ENCODE measurements at regions not wholly inside any gene's neighbourhood (a gene's known extent, or its start where the extent isn't known, plus 50 kb on each side); places are given as distances from the start of the nearest gene placed in this dataset.

DNA sequence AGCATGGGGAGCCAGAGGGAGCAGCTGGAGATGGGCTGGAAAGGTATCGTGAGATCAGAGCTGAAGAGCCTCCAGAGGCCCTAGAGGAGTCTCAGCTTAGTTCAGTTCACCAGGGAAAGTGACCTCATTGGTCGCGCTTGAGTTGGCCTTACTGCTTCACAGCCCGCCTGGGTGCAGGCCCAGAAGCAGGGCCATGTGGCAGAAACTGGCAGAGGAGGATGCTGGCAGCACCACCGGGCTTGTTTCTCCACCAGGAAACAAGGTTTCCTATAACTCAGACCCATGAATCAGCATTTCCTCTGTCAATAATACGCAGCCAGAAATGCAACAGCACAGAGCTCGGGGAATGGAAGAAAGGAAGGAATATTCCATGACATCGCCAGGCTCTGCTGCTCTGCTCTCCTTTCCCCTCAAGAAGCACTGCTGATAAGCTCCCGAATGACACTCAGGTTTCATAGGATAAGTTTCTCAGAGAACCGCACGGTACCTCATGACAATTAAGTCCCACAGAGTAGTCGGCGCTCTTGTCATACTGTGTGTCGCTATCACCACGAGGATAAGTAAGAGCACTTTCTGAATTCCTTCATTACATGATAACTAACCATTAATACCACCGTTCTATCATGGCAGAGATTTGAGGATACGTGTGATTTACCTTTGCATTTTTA lies 147.1 kb upstream of the LPP start:
- TF ChIP-seq CTCF (IDR thresholded peaks at IDR 0.05) = no peak
- TF ChIP-seq POLR2A (IDR thresholded peaks at IDR 0.05) = no peak

Data from uterus (tissue), 2 donors.